NCI-H2196 treated with DMSO at 0.1 percent for 48 hours (cell line): ENCODE measurements at regions not wholly inside any gene's neighbourhood (a gene's known extent, or its start where the extent isn't known, plus 50 kb on each side); places are given as distances from the start of the nearest gene placed in this dataset.

Experiments
- DNase-seq: peaks from one replicate; lab custom pipeline; 2025; ENCODE audit not compliant: unreplicated experiment; lab: John Stamatoyannopoulos, UW

DNA sequence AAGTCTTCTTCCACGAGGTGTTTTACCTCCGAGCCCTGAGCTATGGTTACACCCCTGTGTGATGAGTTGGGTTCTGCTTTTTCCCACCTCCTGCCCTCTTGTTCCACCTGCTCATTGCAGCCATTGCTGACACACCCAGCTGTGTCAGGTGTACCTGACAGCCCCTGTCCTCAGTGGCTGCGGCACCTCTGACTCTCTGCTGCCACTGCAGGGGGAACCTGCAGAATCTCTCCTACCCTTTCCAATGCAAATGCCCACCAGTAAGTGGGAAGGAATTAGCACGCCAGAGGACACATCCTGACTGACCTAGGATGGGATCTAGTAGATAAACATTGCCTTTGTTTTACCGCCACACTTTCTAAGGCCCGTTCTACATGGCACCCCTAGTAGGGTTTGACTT is 600.9 kb upstream of the MKI67 start:
- peak; percentile 57 for DNase-seq

- no peak for DNase-seq
Observed at GRCh38 chr10:128729910-128730420, 603.7 kb upstream of the MKI67 start.

- no peak for DNase-seq
Observed at GRCh38 chr10:128730922-128731321, 604.7 kb upstream of the MKI67 start.

DNA sequence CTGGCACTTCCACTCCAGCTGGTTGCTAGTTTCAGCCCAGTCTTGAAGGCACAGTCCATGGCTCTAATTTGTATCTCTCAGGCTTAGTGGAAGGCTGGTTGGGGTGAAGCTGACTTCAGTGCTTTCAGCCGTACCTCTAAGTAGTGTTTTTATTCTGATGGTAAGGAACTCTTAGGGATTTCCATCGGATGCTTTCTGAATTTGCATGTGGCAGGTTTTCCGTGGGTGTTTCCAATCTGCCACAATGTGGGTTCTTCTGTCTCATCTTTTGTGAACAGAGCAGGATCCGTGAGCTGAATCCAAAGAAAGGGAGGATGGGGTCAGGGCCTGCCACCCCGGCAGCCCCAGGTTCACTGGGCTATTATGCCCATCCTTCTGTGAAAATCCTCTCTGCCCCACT is 607.9 kb upstream of the MKI67 start:
- DNase-seq, result no peak

- no peak for DNase-seq
Observed at GRCh38 chr10:128734734-128735133, 608.5 kb upstream of the MKI67 start.

DNA sequence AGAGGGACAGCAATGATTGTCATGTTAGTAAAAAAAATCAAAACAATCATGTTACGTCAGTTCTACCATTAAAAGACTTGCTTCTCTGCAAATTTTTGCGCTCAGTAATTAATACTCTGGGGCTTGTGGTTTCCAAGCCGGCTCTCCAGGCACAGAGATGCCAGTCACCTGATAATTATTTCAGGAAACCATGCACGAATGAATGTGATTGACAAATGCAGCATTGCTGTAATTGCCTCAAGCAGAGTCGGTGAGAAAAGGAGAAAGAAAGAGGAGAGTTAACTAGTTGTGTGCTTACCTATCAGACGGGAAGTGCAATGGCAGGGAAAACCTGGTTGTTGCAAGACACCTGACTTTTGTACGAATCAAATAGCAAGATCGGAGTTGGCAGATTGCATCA is 609.8 kb upstream of the MKI67 start:
- no peak for DNase-seq

- DNase-seq, result no peak
Observed at GRCh38 chr10:128738386-128738915, 612.2 kb upstream of the MKI67 start.

GRCh38 chr10:128739930-128740329 is 613.7 kb upstream of the MKI67 start:
- DNase-seq, result no peak

DNA sequence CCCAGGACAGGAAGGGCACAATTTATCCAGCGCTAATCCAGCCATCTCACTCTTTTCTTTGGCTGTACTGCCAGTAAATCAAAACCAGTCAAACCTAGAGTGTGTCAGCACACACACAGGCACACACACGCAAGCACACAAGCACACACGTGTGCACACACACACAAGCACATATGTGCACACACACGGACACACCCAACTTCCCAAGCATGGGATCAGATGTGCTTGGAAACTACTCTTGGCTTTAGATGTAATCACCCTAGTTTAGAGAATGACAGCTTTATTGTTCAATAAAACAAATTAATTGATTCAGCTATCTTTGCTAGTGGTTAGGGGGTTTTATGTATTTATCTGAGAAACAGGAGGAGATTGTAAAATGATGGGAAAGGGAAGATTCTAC is 615.0 kb upstream of the MKI67 start:
- no peak for DNase-seq

DNA sequence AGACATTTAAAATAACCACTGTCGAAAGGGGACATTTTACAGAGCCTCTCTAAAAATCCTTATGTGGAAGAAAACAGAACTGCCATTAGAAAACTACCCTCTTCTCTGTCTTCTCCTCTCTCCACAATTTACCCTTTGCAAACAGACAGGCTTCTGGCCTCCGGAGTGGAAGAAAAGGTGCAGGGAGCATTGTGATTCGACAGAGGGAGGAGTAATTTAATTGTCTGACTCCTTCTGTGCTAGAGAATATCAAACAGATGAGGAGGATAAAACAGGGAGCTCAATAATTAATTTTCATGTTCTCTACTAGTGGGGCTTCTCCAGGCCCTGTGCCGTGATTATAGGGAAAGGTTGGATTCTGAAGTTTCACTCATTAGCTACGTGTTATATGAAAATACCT is 615.5 kb upstream of the MKI67 start:
- no peak for DNase-seq

DNA sequence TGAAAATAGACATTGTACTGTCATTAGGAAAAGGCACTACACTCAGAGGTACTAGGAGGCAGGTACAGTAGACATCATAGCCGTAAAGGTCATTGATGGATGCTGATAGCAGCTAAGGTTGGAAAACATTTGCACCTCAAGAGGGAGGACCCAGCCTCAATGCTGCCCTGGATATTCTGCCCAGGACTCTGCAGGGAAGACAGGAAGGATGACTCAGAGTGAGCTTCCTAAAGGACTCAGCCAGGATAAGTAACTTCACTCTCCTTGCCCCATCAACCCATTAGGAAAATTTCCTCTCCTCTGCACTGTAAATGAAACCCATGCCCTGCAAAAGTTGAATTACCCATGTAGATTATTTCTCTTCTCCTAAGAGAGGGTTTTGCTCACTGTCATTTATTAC is 617.9 kb upstream of the MKI67 start:
- DNase-seq, result no peak

- DNase-seq, result no peak
Observed at GRCh38 chr10:128744811-128745305, 618.6 kb upstream of the MKI67 start.

GRCh38 chr10:128747582-128748346 is 621.5 kb upstream of the MKI67 start:
- no peak for DNase-seq

- DNase-seq, result no peak
Observed at GRCh38 chr10:128751284-128751683, 625.1 kb upstream of the MKI67 start.

DNA sequence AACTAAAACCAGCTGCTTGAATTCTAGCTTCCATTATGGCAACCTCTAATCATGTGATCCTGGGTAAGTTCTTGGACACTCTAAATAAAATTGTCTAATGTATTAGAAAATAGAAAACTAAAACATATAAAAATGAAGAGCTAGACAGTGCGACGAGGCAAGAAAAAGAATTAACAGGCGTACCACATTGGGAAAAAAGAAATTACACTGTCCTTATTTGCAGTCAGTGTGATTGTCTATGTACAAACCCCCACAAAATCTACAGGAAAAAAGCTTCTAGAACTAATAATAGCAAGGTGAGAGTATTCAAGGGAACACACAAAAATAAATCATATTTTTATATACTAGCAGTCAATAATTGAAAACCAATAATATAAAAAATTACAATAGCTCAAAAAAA is 625.6 kb upstream of the MKI67 start:
- no peak for DNase-seq

- no peak for DNase-seq
Observed at GRCh38 chr10:128759174-128759573, 633.0 kb upstream of the MKI67 start.

- DNase-seq, result no peak
Observed at GRCh38 chr10:128763588-128763987, 637.4 kb upstream of the MKI67 start.

- DNase-seq, result no peak
Observed at GRCh38 chr10:128764190-128764589, 638.0 kb upstream of the MKI67 start.

- no peak for DNase-seq
Observed at GRCh38 chr10:128766915-128767314, 640.7 kb upstream of the MKI67 start.

- DNase-seq, result no peak
Observed at GRCh38 chr10:128774979-128775378, 648.8 kb upstream of the MKI67 start.

DNA sequence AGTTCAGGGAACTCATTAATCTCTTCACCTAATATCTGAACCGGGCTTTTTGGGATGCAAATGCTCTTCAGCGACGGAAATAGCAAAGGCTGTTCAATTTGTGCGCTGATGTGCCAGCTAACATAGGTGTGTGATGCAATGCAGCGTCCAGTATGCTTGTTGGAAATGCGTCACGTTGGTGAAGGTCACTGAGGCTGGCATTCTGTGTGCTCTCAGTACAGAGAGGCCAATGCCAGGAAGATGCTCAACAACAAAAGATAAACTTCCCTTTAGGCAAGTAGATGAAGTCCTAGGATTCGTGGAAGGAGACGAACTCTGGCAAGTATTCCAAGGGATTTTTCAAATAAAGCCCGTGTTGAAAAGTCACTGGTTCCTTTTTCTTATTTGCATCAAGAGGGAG is 649.5 kb upstream of the MKI67 start:
- DNase-seq, result no peak

DNA sequence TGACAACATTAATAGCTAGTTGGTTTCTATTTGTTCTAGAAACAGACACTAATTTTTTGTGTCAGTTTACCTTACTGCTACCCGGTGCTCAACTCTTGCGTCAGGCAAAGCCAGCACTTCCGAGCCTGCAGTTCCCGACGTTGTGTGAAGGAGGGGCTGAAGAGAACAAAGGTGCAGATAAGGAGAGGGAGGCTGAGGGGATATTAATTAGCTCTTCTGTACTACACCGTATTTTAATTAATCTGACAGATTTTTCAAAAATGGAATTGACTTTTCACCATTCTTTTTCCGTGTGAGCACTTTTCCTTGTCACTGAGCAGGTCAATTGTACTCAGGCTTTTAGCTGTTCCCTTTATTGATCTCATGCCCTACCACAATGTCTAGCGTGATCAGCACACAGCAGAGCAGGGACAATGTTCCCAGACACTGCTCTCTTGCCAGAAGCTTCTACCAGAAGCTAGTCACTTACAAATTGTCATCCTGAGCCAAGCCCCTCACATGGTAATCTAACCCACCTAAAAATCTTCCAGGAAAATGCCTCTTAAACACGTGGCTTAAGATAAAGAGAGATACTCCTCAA is 650.5 kb upstream of the MKI67 start:
- no peak for DNase-seq
